ENCODE measurements at regions not wholly inside any gene's neighbourhood (a gene's known extent, or its start where the extent isn't known, plus 50 kb on each side); places are given as distances from the start of the nearest gene placed in this dataset.

DNA sequence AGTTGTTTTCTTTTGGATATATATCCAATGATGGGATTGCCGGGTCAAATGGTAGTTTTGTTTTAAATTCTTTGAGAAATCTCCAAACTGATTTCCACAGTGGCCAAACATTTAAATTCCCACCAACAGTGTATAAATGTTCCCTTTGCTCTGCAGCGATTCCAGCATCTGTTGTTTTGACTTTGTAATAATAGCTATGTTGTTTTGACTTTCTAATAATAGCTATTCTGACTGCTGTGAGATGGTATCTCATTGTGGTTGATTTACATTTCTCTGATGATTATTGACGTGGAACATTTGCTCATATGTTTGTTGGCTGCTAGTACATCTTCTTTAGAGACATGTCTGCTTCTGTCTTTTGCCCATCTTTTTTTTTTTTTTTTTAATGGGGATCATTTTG, 332.2 kb upstream of the GBE1 start:
- DNase-seq (ENCODE audit: low read depth, low spot score), result no peak

DNA sequence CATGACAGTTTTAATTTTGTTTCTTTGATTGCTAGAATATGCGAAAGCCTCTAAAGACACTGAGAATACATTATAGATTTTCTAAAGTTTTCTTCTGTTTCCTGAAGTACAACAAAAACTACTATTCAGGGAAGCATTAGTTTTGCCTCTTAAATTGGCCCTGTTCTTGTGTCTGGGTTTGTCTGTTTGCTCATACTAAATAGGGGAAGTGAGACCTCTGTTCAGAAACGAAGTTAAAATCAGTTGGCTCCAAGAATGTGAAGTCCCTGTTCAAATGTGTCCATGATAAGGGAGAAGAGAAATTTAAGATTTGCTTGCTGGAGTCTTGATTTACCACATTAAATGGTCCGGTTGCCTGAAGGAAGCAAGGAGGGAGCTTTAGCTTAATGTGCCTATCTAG, 327.3 kb upstream of the GBE1 start:
- no peak for DNase-seq (ENCODE audit: low read depth, low spot score)

DNA sequence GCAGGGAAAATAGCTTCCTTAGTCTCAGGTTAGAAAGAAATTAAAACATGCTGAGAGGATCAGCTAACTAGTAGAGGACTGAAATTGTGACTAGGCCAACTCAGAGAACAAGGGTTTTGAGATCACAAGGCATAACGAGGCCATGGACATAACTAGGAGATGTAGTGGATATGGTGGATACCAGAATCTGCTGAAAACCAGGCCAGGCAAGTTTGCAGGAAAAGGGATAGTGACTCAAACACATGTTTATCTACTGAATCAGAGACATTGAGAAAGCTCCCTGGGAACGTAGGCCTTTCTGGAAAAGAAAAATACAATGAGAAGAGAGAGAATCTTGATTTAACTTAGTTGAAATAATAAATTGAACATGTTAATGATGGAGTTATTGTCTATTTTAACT, 326.5 kb upstream of the GBE1 start:
- DNase-seq (ENCODE audit: low read depth, low spot score), result peak; percentile 76

DNA sequence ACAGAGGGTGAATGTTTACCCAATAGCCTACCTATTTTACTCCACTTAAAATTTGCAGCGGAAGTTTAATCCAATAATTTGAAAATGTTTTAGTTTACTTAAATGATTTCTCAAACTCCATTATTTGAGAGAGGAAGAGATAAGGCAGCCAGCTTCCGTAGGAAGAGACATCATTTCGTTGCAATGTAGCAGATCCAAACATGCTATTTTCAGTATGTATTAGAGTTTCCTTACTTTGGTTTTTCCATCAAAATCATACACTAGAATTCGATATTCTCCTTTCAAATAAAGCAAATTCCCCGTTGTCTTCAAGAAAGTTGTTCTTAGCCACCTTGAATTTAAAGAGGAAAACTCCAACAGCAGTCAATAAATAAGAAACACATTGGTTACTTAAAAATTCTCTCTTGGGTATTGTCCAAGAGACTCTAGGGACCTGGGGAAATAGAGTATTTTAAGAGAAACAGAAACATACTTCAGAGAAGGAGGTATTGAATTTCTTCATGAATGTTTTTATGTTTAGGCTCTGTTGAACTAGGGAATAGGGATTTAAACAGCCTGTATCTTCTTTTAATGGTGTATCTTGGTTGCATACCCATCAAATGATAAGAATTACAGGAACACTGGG, 324.5 kb upstream of the GBE1 start:
- no peak for DNase-seq (ENCODE audit: low read depth, low spot score)

DNA sequence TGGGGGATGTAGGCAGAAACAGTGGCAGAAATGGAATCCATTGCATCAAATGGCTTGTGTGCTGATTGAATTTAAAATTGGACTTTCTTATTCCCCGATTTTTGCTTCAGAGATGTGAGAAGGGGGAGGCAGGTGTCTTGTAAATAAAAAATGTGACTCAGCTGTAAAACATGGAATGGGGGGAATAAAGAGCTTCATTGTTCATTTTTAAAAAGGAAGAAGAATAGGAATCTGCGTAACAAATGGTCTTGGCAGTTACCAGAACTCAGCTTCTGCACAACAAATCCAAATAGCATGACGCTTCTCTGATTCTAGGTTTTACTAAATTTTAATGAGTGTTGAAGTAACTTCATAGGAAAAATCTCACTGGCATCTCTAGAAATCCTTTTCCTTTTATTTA, 323.9 kb upstream of the GBE1 start:
- DNase-seq (ENCODE audit: low read depth, low spot score), result peak; percentile 23

DNA sequence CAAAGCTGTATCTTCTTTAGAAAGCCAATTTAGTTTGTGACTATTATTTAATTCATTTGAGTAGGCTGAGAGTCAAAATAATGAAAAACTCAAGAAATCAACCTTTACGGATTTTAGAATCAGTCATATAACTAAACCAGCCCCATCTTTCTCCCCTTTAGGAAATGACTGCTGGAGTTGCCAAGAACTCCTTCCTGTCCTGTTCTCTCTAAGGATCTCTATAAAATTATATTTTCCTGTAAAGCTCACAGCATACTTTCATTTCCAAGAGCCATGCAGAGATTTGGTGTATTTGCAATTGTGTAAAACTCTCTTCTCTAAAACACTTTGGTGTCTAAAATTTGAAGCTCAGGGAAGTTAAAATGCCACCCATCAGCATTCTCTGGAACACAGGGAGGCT, 323.4 kb upstream of the GBE1 start:
- no peak for DNase-seq (ENCODE audit: low read depth, low spot score)

DNA sequence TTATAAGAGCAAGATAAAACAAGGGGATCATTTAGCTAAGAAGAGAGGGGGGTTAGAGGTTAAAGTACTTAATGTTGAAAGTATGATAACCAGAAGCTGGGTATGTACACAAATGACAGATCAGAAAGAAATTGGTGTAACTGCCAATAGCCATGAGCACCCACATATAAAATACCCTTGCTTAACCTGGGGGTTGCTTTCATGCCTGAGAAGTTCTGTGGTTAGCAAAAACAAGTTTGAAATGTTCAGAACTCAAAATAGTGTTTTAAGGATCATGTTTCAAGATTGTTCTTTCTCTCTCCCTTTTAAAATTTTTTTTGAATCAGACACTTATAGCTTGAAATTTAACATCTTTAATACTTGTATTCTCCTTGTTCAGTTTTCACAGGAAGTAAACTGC, 321.4 kb upstream of the GBE1 start:
- peak; percentile 31 for DNase-seq (ENCODE audit: low read depth, low spot score)

DNA sequence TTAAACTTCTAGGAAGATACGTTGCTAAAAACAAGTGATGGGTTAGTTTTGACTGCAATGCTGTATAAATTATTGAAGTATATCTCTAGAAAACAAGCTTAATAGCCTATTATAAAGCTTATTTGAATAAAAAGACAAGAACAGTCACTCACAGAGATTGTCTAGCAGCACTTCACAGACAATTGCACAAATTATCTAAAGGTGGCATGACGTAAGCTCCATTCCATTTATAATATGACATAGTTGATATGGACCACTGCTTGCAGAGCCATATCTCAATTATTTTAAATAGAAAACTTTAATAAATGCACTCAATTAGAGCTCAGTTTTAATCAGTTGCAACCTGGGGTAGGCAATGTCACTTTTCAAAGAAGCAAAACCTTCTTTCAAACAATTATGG, 319.9 kb upstream of the GBE1 start:
- DNase-seq (ENCODE audit: low read depth, low spot score), result no peak

DNA sequence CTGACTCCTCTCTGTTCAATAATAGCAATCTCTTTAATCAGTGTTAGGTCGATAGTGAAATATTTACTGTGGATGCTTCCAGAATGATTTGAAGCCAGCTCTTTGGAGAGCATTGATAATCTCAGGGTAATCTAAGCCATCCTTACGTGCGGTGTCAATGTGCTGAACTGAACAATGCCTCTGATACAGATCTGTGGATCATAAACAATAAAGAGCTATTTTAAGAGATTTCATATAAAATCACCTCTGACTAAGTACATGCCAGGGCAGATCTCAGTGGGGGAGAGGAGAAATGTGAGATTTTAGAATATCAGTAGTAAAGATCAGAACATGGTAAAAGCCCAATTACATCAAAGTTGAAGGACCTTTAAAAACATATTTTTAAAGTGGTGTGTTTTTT, 319.3 kb upstream of the GBE1 start:
- DNase-seq (ENCODE audit: low read depth, low spot score), result no peak

DNA sequence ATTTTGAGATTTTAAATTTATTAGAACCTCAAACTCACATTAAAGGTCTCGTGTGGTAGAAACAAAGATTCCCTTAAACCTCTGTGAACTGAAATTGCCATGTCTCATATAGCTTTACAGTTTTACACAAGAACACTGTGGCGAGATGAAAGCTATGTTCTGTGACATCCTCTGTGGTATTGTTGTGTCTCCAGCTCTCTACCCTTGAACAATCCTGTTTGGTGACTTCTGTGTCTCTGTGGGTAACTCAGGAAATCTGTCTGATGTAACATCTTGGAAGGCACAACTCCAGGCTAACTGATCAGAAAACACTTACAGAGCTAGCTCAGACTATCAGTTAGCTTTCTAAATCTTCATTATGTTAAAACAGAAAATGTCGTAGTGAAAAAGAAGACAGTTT, 318.8 kb upstream of the GBE1 start:
- no peak for DNase-seq (ENCODE audit: low read depth, low spot score)

DNA sequence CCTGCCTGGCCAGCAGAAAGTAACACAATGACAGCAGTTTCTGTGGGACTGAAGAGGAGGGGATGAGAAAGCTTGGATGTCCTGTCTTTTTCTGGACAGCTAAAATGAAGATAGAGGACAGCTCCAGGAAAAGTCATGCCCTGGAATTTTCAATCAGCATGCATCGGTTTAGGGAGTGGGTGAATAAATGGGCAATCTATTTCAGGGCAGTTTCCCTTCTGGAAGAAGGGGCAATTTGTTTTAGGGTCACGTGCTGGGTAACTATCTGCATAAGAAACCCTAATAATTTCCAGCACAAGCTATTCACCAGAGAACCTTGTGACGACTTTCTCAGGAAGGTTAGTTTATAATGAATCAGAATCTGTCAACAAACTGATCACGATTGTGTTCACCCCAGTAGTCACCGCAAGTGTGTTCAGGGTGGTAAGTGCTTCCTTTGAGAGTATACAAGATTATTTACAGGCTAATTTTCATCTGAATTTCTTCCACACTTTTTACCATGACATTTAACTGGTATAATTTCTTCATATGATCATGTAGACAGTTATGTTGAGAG, 318.0 kb upstream of the GBE1 start:
- DNase-seq (ENCODE audit: low read depth, low spot score), result no peak

DNA sequence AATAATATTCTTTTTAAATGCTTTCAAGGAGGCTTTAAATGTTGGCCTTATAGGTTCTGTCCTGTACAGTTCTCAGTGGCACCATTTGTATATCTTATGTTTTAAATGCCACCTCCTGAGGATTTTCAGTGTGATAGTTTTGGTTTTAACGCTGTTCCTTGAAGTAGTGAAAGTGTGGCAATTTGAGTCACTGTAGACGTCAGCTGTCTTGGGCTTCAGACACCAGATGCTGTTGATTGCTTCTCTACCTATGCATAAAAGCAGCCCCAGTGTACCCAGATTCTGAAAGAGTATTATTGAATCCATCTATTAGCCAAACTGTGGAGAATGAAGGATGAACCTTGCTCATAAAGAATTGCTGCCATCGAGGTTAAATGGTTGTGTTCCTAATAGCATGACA, 316.8 kb upstream of the GBE1 start:
- DNase-seq (ENCODE audit: low read depth, low spot score), result no peak

DNA sequence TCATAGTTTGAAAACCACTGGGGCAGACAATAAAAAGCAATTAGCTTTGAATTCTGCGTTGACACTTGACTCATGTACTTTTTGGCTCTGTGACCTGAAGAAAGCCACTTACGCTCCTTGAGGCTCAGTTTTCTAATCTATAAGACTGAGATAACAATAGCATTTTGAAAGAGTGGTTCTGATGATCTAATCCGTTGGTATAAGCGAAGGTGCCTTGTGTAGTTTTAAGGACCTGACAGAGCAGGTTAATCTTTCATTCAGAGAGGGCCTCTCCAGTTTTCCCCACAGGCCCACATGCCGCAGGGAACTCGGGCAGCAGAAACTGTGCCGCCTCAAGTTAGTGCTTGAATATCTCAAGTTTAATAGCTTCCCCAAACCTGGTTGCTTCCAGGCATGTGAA, 306.0 kb upstream of the GBE1 start:
- DNase-seq (ENCODE audit: low read depth, low spot score), result no peak

DNA sequence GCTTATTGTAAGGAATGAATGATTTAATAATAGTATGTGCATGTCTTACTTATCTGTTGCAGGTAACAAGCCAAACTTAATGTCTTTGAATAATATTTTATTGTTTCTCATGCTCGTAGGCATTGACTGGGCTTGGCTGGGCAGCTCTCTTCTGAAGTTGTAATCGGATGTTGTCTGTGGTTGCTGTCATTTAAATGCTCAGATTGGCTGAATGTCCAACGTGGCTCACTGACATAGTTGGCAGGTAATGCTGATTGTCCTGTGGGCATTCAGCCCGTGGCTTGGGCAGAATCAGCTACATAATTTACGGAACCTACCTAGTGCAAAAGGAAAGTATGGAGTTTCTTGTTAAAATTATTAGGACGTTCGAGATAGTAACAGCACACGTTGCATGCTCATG, 297.4 kb upstream of the GBE1 start:
- no peak for DNase-seq (ENCODE audit: low read depth, low spot score)

DNA sequence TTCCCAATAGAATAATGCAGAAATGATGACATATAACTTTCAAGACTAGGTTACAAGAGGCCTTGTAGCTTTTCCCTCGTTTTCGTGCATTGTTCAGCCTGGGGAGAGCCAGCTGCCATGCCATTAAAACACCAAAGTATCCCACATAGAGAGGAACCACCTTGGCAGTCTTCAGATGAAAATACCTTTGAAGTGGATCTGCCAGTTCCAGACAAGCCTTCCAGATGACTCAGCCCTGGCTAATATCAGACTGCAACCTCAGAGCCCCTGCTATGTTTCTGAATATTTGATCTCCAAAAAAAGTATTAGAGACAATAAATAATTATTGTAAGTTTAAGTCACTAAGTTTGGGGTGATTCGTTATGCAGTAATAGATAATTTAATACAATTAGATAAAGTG, 294.3 kb upstream of the GBE1 start:
- peak; percentile 81 for DNase-seq (ENCODE audit: low read depth, low spot score)

DNA sequence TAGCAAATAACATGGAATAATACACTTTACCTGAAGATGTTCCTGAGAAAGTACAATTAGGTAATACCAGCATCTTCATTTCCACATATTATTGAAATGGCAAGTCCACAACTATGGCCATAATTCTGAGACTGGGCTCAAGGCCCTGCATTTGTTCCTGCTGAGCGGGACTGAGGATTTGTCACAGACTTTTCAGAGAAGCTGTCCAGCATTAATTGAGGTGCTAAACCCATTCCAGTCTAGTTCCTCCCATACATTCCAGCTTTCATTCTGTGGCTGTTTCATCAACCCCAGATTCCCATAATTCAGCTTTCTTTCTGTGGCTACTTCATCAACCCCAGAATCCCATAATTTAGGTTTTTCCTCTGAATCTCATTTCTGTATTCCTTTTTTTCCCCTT, 293.4 kb upstream of the GBE1 start:
- peak; percentile 65 for DNase-seq (ENCODE audit: low read depth, low spot score)

DNA sequence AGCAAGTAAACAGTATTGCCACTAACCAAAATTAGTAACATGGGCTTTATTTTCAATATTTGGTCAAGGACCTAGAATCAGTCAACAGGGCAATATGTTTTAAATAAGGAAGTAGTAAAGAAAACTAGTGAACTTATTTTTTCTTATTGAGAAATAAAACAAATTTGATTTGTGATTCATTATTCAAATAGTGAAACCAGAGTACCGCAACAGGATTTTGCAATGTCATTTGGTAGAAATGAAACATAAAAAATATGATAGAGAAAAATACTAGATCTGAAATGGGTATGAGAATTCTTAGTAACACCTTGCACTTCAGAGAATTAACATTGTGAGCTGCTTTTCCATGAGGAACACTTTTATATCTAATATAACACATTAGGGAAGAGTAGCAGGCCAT, 291.8 kb upstream of the GBE1 start:
- DNase-seq (ENCODE audit: low read depth, low spot score), result no peak

DNA sequence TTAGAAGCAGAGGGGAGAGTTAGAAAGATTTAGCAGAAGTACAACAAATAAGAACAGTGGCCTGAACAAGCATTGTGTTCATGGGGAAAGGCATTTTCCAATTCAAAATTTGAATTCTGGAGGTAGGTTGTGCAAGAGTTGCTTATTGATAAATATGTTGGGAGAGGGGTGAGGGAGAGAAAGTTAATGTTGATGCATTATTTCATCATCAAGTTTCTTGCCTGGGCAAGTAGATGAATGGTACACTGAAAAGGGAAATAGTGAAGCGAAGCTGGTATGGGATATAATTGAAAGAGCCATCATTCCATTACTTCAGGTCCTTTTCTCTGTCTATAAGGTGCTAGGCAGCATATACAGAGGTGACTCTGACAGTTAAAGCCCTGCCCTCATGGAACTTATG, 288.9 kb upstream of the GBE1 start:
- no peak for DNase-seq (ENCODE audit: low read depth, low spot score)

DNA sequence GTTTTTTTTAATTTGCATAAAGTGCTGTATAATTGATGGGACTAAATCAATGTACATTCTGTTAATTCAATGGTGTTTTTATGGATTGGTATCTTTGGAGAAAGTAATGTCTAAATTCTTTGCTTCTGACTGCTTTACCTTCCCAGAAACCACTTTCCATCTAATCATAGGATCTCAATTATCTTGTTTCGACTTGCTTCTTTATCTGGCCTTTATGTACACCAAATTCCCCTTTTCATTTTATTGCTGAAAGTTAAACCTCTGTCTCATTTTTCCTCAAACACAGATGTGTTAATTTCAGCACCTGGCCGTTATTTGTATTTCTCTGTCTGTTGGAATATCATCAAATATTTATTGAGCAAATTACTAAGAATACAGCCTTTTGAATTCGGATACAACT, 287.3 kb upstream of the GBE1 start:
- DNase-seq (ENCODE audit: low read depth, low spot score), result no peak

DNA sequence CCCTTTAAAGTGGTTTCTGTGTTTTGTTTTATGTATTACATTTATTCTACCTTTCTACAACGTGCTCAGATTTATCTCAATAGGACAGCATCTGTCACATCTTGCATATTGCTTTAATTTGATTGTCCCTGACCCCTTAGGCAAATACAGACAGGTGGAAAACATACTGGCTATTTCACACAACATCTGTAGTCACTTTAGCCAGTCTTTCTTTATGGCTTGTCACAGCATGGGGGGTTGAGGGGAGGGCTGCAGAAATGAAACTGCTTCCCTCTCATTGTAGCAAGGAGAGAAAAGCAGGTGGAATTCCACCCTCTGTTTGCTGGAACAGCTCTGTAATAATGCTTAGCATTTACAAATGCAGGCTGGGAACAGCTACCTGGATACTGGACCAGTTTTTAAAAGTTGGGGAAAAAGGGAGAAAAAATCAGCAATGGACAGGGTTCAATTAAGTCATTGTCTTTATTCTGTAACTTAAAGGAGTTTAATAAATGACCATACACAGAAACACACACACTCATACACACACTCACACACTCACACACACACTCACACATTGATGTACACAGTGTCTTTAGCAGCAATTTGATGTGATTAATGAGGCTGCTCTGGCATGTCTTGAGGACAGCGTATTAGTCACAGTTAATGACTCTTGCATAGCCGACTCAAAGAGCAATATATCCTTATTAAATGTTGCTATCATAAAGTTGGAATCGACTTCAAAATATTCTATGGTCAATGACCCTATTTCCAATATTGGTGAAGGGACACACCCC, 283.7 kb upstream of the GBE1 start:
- peak; percentile 12 for DNase-seq (ENCODE audit: low read depth, low spot score)

DNA sequence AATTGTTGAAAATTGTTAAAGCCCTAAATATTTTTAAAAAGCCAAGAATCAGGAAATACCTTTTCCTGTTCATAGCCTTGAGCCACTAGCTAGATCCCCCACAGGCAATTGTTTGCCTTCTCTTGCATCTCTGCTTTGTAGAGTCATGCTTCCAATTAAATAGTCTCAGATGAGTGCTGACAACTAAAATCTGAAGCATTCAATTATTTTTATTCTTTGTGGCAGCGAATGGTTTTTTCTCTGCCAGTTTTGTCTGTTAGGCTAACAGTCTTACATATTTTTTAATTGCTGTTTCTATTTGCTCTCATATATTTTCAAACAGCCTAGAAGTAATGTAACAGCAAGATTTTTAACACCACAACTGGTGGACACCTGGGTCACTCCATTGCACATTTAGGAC, 277.1 kb upstream of the GBE1 start:
- no peak for DNase-seq (ENCODE audit: low read depth, low spot score)

DNA sequence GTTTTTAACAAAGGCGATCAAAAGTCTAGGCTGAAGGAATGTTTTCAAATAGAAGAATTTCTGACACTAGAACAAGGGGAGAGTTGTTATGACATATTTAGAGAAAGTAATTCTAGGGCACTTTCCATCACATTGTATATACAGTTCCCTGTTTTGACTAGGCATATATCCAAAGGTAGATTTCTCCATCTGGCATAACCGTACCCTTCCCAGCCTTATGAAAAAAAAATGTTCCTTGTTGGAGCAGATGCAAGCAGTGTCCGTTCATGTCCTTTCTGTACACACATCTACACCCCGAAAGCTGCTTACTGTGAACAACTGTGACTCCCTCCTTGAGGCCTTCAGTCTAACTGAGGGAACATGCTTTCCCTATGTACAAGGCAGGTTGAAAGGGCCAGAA, 271.7 kb upstream of the GBE1 start:
- DNase-seq (ENCODE audit: low read depth, low spot score), result no peak

DNA sequence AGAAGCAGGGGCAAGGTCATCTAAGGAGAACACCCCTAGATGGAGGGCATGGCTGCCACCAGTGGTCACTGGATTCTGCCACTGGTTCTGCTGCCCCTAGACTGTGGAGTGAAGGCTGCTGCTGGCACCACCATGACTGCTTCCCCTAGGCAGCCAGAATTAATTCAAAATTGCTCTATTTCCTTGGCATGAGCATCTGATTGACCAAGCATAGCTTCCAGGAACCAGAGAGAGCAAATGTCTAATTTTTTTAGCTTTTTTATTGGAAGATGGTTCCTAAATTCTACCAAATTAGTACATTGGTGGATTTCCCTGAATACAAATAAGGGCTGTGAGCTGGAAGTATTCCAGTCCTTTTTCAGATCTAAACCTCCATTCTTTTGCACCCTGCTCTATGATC, 270.2 kb upstream of the GBE1 start:
- no peak for DNase-seq (ENCODE audit: low read depth, low spot score)
